ENCODE measurements at regions not wholly inside any gene's neighbourhood (a gene's known extent, or its start where the extent isn't known, plus 50 kb on each side); places are given as distances from the start of the nearest gene placed in this dataset.

DNA sequence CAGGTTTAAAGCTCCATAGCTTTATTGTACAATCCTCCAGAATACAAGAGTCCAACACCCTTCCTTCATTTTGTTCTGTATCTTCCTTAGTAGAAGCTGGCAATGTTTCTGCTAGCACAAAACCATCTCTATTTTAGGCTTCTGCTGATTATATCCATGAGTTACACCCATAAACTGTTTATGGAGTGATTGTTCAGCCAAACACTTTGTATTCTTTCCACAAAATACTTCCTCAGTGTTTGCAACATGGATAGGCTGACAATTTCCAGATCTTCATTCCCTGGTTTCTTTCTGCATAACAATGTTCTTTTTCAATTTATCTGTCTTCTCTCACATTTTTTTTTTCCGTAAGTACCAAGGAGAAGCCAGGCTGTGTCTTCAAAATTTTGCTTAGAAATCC lies 839.9 kb upstream of the CDH8 start:
- Histone ChIP-seq H3K27ac (ENCODE audit: low read depth in 1 of 2, low read length in 2 of 2) (no peak overlapping the region), H3K9me3 (ENCODE audit: control insufficient read depth in 1 of 2, insufficient read depth in 1 of 2, low read length in 2 of 2) (peaks cover 0 to 4% of the 10 kb centered on the region in 2 experiments), H3K27me3 (ENCODE audit: control insufficient read depth in 1 of 2, insufficient read depth in 2 of 2, low read length in 2 of 2) (no peaks in the 10 kb centered on the region), H3K36me3 (ENCODE audit: insufficient read depth, low read length) (no peaks in the 10 kb centered on the region), H3K4me3 (ENCODE audit: low read length) (no peak overlapping the region), H3K4me1 (ENCODE audit: insufficient read depth, low read length) (no peaks in the 10 kb centered on the region)
- DNase-seq, result no peak
- TF ChIP-seq, protein P1, sequence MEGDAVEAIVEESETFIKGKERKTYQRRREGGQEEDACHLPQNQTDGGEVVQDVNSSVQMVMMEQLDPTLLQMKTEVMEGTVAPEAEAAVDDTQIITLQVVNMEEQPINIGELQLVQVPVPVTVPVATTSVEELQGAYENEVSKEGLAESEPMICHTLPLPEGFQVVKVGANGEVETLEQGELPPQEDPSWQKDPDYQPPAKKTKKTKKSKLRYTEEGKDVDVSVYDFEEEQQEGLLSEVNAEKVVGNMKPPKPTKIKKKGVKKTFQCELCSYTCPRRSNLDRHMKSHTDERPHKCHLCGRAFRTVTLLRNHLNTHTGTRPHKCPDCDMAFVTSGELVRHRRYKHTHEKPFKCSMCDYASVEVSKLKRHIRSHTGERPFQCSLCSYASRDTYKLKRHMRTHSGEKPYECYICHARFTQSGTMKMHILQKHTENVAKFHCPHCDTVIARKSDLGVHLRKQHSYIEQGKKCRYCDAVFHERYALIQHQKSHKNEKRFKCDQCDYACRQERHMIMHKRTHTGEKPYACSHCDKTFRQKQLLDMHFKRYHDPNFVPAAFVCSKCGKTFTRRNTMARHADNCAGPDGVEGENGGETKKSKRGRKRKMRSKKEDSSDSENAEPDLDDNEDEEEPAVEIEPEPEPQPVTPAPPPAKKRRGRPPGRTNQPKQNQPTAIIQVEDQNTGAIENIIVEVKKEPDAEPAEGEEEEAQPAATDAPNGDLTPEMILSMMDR (IDR thresholded peaks at IDR 0.05), result no peak
- Mint-ChIP-seq H3K4me1 (ENCODE audit: low read depth) (no peaks in the 10 kb centered on the region), H3K4me3 (no peak overlapping the region), H3K27ac (no peak overlapping the region), H3K36me3 (ENCODE audit: low read depth) (no peaks in the 10 kb centered on the region), H3K27me3 (no peaks in the 10 kb centered on the region), H3K9me3 (peaks cover 12% of the 10 kb centered on the region)
- intact Hi-C loops (cut with DNase I, micrococcal nuclease), result no loop called here
- POLR2A ChIA-PET, result no interaction called here
- no peak for ATAC-seq (ENCODE audit: poor library complexity)
- CTCF ChIA-PET, result no interaction called here

DNA sequence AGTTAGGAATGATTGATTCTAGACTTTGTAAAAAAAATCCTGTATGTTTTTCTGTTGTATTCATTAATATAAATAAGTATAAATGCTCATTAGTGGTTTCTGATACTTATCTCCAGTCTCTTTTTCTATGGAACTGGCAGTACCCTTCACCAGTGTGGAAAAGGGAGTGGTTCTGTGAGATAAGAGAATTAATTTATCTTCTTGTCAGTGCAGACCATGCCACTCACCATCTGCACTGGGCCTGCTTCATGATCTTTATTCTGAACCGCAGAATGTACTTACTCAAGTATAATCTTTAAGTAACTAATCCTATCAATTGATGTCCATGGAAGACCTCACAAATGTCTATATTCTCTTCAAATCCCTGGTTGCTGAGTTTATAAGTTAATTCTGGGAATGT lies 836.1 kb upstream of the CDH8 start:
- Histone ChIP-seq H3K4me1 (ENCODE audit: insufficient read depth, low read length) (no peaks in the 10 kb centered on the region), H3K27me3 (ENCODE audit: control insufficient read depth in 1 of 2, insufficient read depth in 2 of 2, low read length in 2 of 2) (no peaks in the 10 kb centered on the region), H3K4me3 (ENCODE audit: low read length) (no peak overlapping the region), H3K36me3 (ENCODE audit: insufficient read depth, low read length) (no peaks in the 10 kb centered on the region), H3K27ac (ENCODE audit: low read depth in 1 of 2, low read length in 2 of 2) (no peak overlapping the region), H3K9me3 (ENCODE audit: control insufficient read depth in 1 of 2, insufficient read depth in 1 of 2, low read length in 2 of 2) (peaks cover 0 to 4% of the 10 kb centered on the region in 2 experiments)
- H3K27ac Mint-ChIP-seq, result no peak overlapping the region
- ChIA-PET POLR2A (no interaction called here), CTCF (no interaction called here)
- no peak for DNase-seq
- TF ChIP-seq, protein P1 (IDR thresholded peaks at IDR 0.05), result no peak
- no peak overlapping the region for H3K4me3 Mint-ChIP-seq
- intact Hi-C loops (cut with DNase I, micrococcal nuclease), result no loop called here
- H3K9me3 Mint-ChIP-seq, result peaks cover 17% of the 10 kb centered on the region
- ATAC-seq (ENCODE audit: poor library complexity), result no peak
- H3K36me3 Mint-ChIP-seq (ENCODE audit: low read depth), result no peaks in the 10 kb centered on the region
- no peaks in the 10 kb centered on the region for H3K4me1 Mint-ChIP-seq (ENCODE audit: low read depth)
- H3K27me3 Mint-ChIP-seq, result no peaks in the 10 kb centered on the region

DNA sequence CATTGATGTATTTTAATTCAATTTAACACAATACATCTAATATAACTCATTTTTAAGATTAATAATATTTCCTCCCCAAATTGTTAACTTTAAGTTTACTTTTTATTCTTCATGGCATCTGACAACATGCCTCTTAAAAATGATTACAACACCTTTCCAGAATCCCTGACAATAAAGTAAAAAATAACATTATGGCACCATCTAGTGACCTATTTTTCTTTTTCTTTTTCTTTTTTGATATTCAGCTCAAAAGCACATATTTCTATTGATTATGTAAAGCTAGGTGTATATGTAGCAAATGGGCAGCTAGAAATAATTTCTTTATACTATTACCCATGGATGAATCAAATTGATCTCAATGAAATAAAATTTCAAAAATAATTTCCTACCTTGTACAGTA lies 834.3 kb upstream of the CDH8 start:
- no peak overlapping the region for H3K27ac Mint-ChIP-seq
- intact Hi-C loops (cut with DNase I, micrococcal nuclease), result no loop called here
- ChIA-PET POLR2A (no interaction called here), CTCF (no interaction called here)
- DNase-seq (no peak), ATAC-seq (ENCODE audit: poor library complexity) (no peak)
- H3K36me3 Mint-ChIP-seq (ENCODE audit: low read depth), result no peaks in the 10 kb centered on the region
- TF ChIP-seq, protein P1 (IDR thresholded peaks at IDR 0.05), result no peak
- Histone ChIP-seq H3K36me3 (ENCODE audit: insufficient read depth, low read length) (no peaks in the 10 kb centered on the region), H3K27me3 (ENCODE audit: control insufficient read depth in 1 of 2, insufficient read depth in 2 of 2, low read length in 2 of 2) (no peaks in the 10 kb centered on the region), H3K4me3 (ENCODE audit: low read length) (no peak overlapping the region), H3K4me1 (ENCODE audit: insufficient read depth, low read length) (no peaks in the 10 kb centered on the region), H3K27ac (ENCODE audit: low read depth in 1 of 2, low read length in 2 of 2) (no peak overlapping the region), H3K9me3 (ENCODE audit: control insufficient read depth in 1 of 2, insufficient read depth in 1 of 2, low read length in 2 of 2) (peaks cover 0 to 4% of the 10 kb centered on the region in 2 experiments)
- H3K4me3 Mint-ChIP-seq, result no peak overlapping the region
- no peaks in the 10 kb centered on the region for H3K4me1 Mint-ChIP-seq (ENCODE audit: low read depth)
- H3K9me3 Mint-ChIP-seq, result peaks cover 9% of the 10 kb centered on the region
- no peaks in the 10 kb centered on the region for H3K27me3 Mint-ChIP-seq

Measured in CD4-positive, alpha-beta T cell (primary cell).